K562 (cell line): ENCODE measurements at regions not wholly inside any gene's neighbourhood (a gene's known extent, or its start where the extent isn't known, plus 50 kb on each side); places are given as distances from the start of the nearest gene placed in this dataset.

ENCODE experiments used
- ATAC-seq: fragments of 200-7000 bp; cut with Tn5 transposase; 3 replicates; pipeline ENCODE4 v1.9.1; 2020; ENCODE audit warnings: moderate library complexity
- BruUV-seq: library from RNA; stranded (reverse); fragments of 400-500 nt; replicated peaks from 2 replicates; lab custom pipeline; 2021; lab: Mats Ljungman, UMichigan
- CTCF ChIA-PET: fragments of 300-600 bp; formaldehyde crosslinking; extraction: SDS; loops from one replicate; lab custom pipeline; 2021; ENCODE audit warnings: low intra/inter-chr PET ratio; lab: Yijun Ruan, JAX
- POLR2A ChIA-PET: fragments of 300-600, 350-650 bp; sonication (Branson Sonifier 250); formaldehyde crosslinking; extraction: SDS; loops from one replicate; lab custom pipeline; 2021; ENCODE audit warnings: antibody characterized with exemption, inconsistent platforms; lab: Yijun Ruan, JAX
- DNase-seq, 4 experiments: peaks; one replicate each; pipeline versions ENCODE4 v3.0.0 to v3.0.0-alpha.2; 2011 to 2018; ENCODE audit warnings: low spot score in 3 of 4, mixed read lengths in 3 of 4; ENCODE audit errors: extremely low read depth in 1 of 4
- FAIRE-seq: peaks from 2 replicates; lab custom pipeline; 2011; peaks lifted over from hg19 to GRCh38; lab: Jason Lieb, UNC
- H2AFZ ChIP-seq: 2 replicates; pipeline ENCODE4 v1.6.0; 2011; ENCODE audit warnings: low read depth, low read length, control low read depth, inconsistent platforms
- H3K27ac ChIP-seq: fragments of 200-600 bp; 3 replicates; pipeline ENCODE4 v1.8.0; 2011; ENCODE audit warnings: low read depth, mild to moderate bottlenecking, control low read depth, inconsistent platforms, low read length, moderate library complexity, mixed read lengths; ENCODE audit errors: extremely low read depth
- H3K27me3 ChIP-seq, 2 experiments: fragments of 300-600 bp in 1 of 2; 2 replicates in 1 of 2; 3 replicates in 1 of 2; pipeline versions ENCODE4 v1.6.0 to v1.8.0; 2011; ENCODE audit warnings: inconsistent platforms in 2 of 2, low read length in 2 of 2, mild to moderate bottlenecking in 1 of 2, mixed read lengths in 1 of 2, moderate library complexity in 1 of 2; ENCODE audit not compliant: control insufficient read depth in 2 of 2, insufficient read depth in 2 of 2
- H3K36me3 ChIP-seq: fragments of 300-600 bp; 3 replicates; pipeline ENCODE4 v1.8.0; 2011; ENCODE audit warnings: mild to moderate bottlenecking, low read length, inconsistent platforms; ENCODE audit not compliant: control insufficient read depth, insufficient read depth
- H3K4me1 ChIP-seq, 2 experiments: fragments of 200-600 bp in 1 of 2; replicated peaks in 1 of 2; 2 replicates in 1 of 2; 3 replicates in 1 of 2; pipeline versions ENCODE4 v1.5.1 to v1.8.0; 2011; ENCODE audit warnings: inconsistent platforms in 2 of 2, low read length in 2 of 2, mild to moderate bottlenecking in 1 of 2, mixed read lengths in 1 of 2, moderate library complexity in 1 of 2; ENCODE audit not compliant: control insufficient read depth in 2 of 2, insufficient read depth in 2 of 2
- H3K4me2 ChIP-seq: 2 replicates; pipeline ENCODE4 v1.6.1; 2011; ENCODE audit warnings: low read length, control low read depth, inconsistent platforms, mixed read lengths; ENCODE audit not compliant: insufficient read depth
- H3K4me3 ChIP-seq: fragments of 200-600 bp; sonication (generic), shearing (Covaris generic); 2 replicates; pipeline ENCODE4 v1.5.1; 2016; ENCODE audit warnings: control low read depth, inconsistent platforms
- H3K79me2 ChIP-seq: fragments of 200-600 bp; 3 replicates; pipeline ENCODE4 v1.8.0; 2011; ENCODE audit warnings: low read length, inconsistent platforms; ENCODE audit not compliant: control insufficient read depth, insufficient read depth
- H3K9ac ChIP-seq, 2 experiments: 2 replicates each; pipeline versions ENCODE4 v1.6.0 to v1.6.1; 2011; ENCODE audit warnings: low read depth in 2 of 2, low read length in 2 of 2, control low read depth in 1 of 2, inconsistent platforms in 1 of 2, mild to moderate bottlenecking in 1 of 2, mixed read lengths in 1 of 2; ENCODE audit not compliant: insufficient read depth in 1 of 2
- H3K9me1 ChIP-seq: one replicate; pipeline ENCODE4 v1.6.0; 2011; ENCODE audit warnings: inconsistent platforms, mild to moderate bottlenecking, low read length, moderate library complexity; ENCODE audit not compliant: control insufficient read depth, insufficient read depth
- H3K9me3 ChIP-seq: replicated peaks from 2 replicates; pipeline ENCODE4 v1.5.1; 2011; ENCODE audit warnings: low read depth, low read length, inconsistent platforms; ENCODE audit not compliant: control insufficient read depth, insufficient read depth
- H4K20me1 ChIP-seq: replicated peaks from 2 replicates; pipeline ENCODE4 v1.6.1; 2011; ENCODE audit warnings: low read length, inconsistent platforms, mixed read lengths; ENCODE audit not compliant: control insufficient read depth, insufficient read depth
- CGGBP1 ChIP-seq: fragments of 250-450 bp; sonication (Bioruptor Pico); IDR thresholded peaks from 2 replicates; pipeline ENCODE4 v1.9.0; 2021; ENCODE audit warnings: mild to moderate bottlenecking
- HMG20B ChIP-seq: fragments of 250-450 bp; sonication (Bioruptor Pico); IDR thresholded peaks from 2 replicates; pipeline ENCODE4 v1.5.0; 2021; ENCODE audit warnings: mild to moderate bottlenecking
- PHTF2 ChIP-seq: fragments of 250-450 bp; sonication (Bioruptor Pico); IDR thresholded peaks from 2 replicates; pipeline ENCODE4 v1.5.0; 2021; ENCODE audit warnings: mild to moderate bottlenecking
- PRMT5 ChIP-seq: sonication (generic); formaldehyde crosslinking; IDR thresholded peaks from 2 replicates; pipeline ENCODE4 v1.5.0; 2020; ENCODE audit warnings: missing genetic modification reagents
- PYGO2 ChIP-seq: fragments of 450-650 bp; IDR thresholded peaks from 2 replicates; pipeline ENCODE4 v1.6.1; 2016; ENCODE audit warnings: mild to moderate bottlenecking, missing genetic modification characterization, moderate library complexity, missing compliant biosample characterization
- SNIP1 ChIP-seq: fragments of 450-650 bp; IDR thresholded peaks from 2 replicates; pipeline ENCODE4 v1.7.1; 2017; ENCODE audit warnings: low read depth, mild to moderate bottlenecking
- SRF ChIP-seq, 2 experiments: fragments of 250-450, 450-650 bp in 1 of 2; sonication (Bioruptor Pico) in 1 of 2; sonication (generic) in 1 of 2; formaldehyde crosslinking; IDR thresholded peaks; 2 replicates each; pipeline versions ENCODE4 v1.5.0 to v1.5.1; 2020 to 2022; ENCODE audit warnings: mild to moderate bottlenecking in 1 of 2, missing genetic modification reagents in 1 of 2
- ZNF232 ChIP-seq: sonication (generic); formaldehyde crosslinking; IDR thresholded peaks from 2 replicates; pipeline ENCODE4 v1.8.0; 2022; ENCODE audit warnings: mild to moderate bottlenecking, missing genetic modification reagents
- WGBS: fragments of 100-300 bp; shearing (Covaris generic); methylation state at CpG from one replicate; pipeline ENCODE4 v1.1.6; 2016; ENCODE audit warnings: low coverage, mixed read lengths; ENCODE audit not compliant: insufficient coverage; ENCODE audit errors: missing lambda C conversion rate; 5-methylcytosine and 5-hydroxymethylcytosine counted together
- in situ Hi-C: fragments of 300-500 bp; cut with MboI; formaldehyde crosslinking; loops from 4 replicates; pipeline ENCODE4 v1.15.0; 2018; ENCODE audit warnings: inconsistent platforms, mixed read lengths
- intact Hi-C: fragments of 100-400 bp; cut with micrococcal nuclease; formaldehyde crosslinking; loops from 2 replicates; pipeline ENCODE4 v1.14.2; 2022

- H3K4me3 ChIP-seq = no peak overlapping the region
- no peak overlapping the region for H2AFZ ChIP-seq
- WGBS = 1% methylated on average over 2 of the region's 2 CpGs
- DNase-seq = no peak
- H3K4me1 ChIP-seq = no peaks in the 10 kb centered on the region
- TF ChIP-seq ZNF232 (CRISPR knock-in tag) (no peak), HMG20B (CRISPR knock-in tag) (no peak), CGGBP1 (no peak), SNIP1 (no peak)
- no peaks in the 10 kb centered on the region for H3K9me3 ChIP-seq
- no peaks in the 10 kb centered on the region for H3K36me3 ChIP-seq
- FAIRE-seq = no peak
- in situ Hi-C loops = no loop called here
- ATAC-seq = no peak
- intact Hi-C loops = no loop called here
- H3K9ac ChIP-seq = no peak overlapping the region
- H3K27ac ChIP-seq = no peak overlapping the region
- POLR2A ChIA-PET = interaction anchor here (1.8 kb wide), 1 partner anchor 31 kb away, joined by 4 read pairs; no protein-coding TSS in a partner anchor
- no peaks in the 10 kb centered on the region for H4K20me1 ChIP-seq
- H3K9me1 ChIP-seq = no peaks in the 10 kb centered on the region
- no peaks in the 10 kb centered on the region for H3K79me2 ChIP-seq
- no peak overlapping the region for H3K4me2 ChIP-seq
- CTCF ChIA-PET = no interaction called here
- H3K27me3 ChIP-seq = no peaks in the 10 kb centered on the region; a peak in 1 of 5 replicates
- BruUV-seq = no TSS peak
Observed at GRCh38 chr18:22676423-22676822, 256.7 kb upstream of the RBBP8 start.

GRCh38 chr18:22678486-22678885 lies 254.6 kb upstream of the RBBP8 start:
- Histone ChIP-seq H3K79me2 (no peaks in the 10 kb centered on the region), H3K9me3 (no peaks in the 10 kb centered on the region), H3K36me3 (no peaks in the 10 kb centered on the region), H3K4me1 (no peaks in the 10 kb centered on the region), H3K27me3 (peaks cover 0 to 6% of the 10 kb centered on the region in 2 experiments; a peak in 2 of 5 replicates), H3K4me2 (no peak overlapping the region), H4K20me1 (no peaks in the 10 kb centered on the region), H3K4me3 (no peak overlapping the region), H2AFZ (no peak overlapping the region), H3K9ac (no peak overlapping the region), H3K27ac (no peak overlapping the region), H3K9me1 (no peaks in the 10 kb centered on the region)
- in situ Hi-C loops (no loop called here), intact Hi-C loops (no loop called here)
- CTCF ChIA-PET = no interaction called here
- TF ChIP-seq PHTF2 (no peak), PYGO2 (tag) (no peak), SRF (CRISPR knock-in tag; IDR thresholded peaks at IDR 0.05) (no peak), PRMT5 (CRISPR knock-in tag) (no peak)
- FAIRE-seq (no peak), ATAC-seq (no peak), DNase-seq (no peak)
- WGBS = 0% methylated on average over 1 of the region's 1 CpG
- POLR2A ChIA-PET = interaction anchor here (1.7 kb wide), 1 partner anchor 9 kb away, joined by 4 read pairs; no protein-coding TSS in a partner anchor
- no TSS peak for BruUV-seq
